Right forelimb (tissue), 1 donor: ENCODE measurements at regions not wholly inside any gene's neighbourhood (a gene's known extent, or its start where the extent isn't known, plus 50 kb on each side); places are given as distances from the start of the nearest gene placed in this dataset.

Experiments
- DNase-seq: peaks from one replicate; pipeline ENCODE4 v3.0.0-alpha.2; 2018

- DNase-seq, result no peak
Observed at GRCh38 chr2:217070043-217070430, 210.2 kb upstream of the TNP1 start.

- DNase-seq, result no peak
Observed at GRCh38 chr2:217069263-217070042, 209.6 kb upstream of the TNP1 start.

GRCh38 chr2:217068677-217069250 lies 208.9 kb upstream of the TNP1 start:
- no peak for DNase-seq

GRCh38 chr2:217067787-217068186 lies 207.9 kb upstream of the TNP1 start:
- DNase-seq, result no peak

- no peak for DNase-seq
Observed at GRCh38 chr2:217066510-217067270, 206.8 kb upstream of the TNP1 start.

- DNase-seq, result no peak
Observed at GRCh38 chr2:217065695-217066405, 206.0 kb upstream of the TNP1 start.

- no peak for DNase-seq
Observed at GRCh38 chr2:217065012-217065290, 205.1 kb upstream of the TNP1 start.

GRCh38 chr2:217064234-217065011 lies 204.6 kb upstream of the TNP1 start:
- no peak for DNase-seq

- DNase-seq, result no peak
Observed at GRCh38 chr2:217063238-217063755, 203.4 kb upstream of the TNP1 start.

GRCh38 chr2:217062768-217063167 lies 202.9 kb upstream of the TNP1 start:
- DNase-seq, result no peak

- DNase-seq, result no peak
Observed at GRCh38 chr2:217061916-217062505, 202.1 kb upstream of the TNP1 start.

GRCh38 chr2:217060951-217061547 lies 201.2 kb upstream of the TNP1 start:
- no peak for DNase-seq

GRCh38 chr2:217060516-217060915 lies 200.7 kb upstream of the TNP1 start:
- peak; percentile 17 for DNase-seq

- DNase-seq, result no peak
Observed at GRCh38 chr2:217058791-217059755, 199.2 kb upstream of the TNP1 start.

- DNase-seq, result no peak
Observed at GRCh38 chr2:217057773-217058172, 197.9 kb upstream of the TNP1 start.

GRCh38 chr2:217055624-217056023 lies 195.8 kb upstream of the TNP1 start:
- DNase-seq, result no peak

GRCh38 chr2:217054791-217055190 lies 194.9 kb upstream of the TNP1 start:
- no peak for DNase-seq

GRCh38 chr2:217052856-217053577 lies 193.2 kb upstream of the TNP1 start:
- no peak for DNase-seq

- DNase-seq, result no peak
Observed at GRCh38 chr2:217051416-217051815, 191.6 kb upstream of the TNP1 start.

GRCh38 chr2:217049956-217050355 lies 190.1 kb upstream of the TNP1 start:
- peak; percentile 58 for DNase-seq
